Activated CD4-positive, alpha-beta T cell treated with anti-CD3 and anti-CD28 coated beads, Interleukin-2, amount 10 ng/mL, durations not matched to agents 7 days and 5 days (primary cell): ENCODE measurements at regions not wholly inside any gene's neighbourhood (a gene's known extent, or its start where the extent isn't known, plus 50 kb on each side); places are given as distances from the start of the nearest gene placed in this dataset.

ENCODE experiments used
- CTCF ChIA-PET: fragments of 350-600 bp; sonication (Branson Sonifier 250); formaldehyde crosslinking; loops from one replicate; lab custom pipeline; 2021; ENCODE audit warnings: antibody characterized with exemption; lab: Charles Lee
- POLR2A ChIA-PET: fragments of 350-600 bp; sonication (Branson Sonifier 250); formaldehyde crosslinking; loops from one replicate; lab custom pipeline; 2021; ENCODE audit warnings: antibody characterized with exemption; lab: Charles Lee
- DNase-seq: peaks from one replicate; pipeline ENCODE4 v3.0.0-alpha.2; 2020
- H3K27ac Mint-ChIP-seq: one replicate; pipeline ENCODE4 v1.8.0; 2021; ENCODE audit warnings: mild to moderate bottlenecking, moderate library complexity, mixed read lengths
- H3K27me3 Mint-ChIP-seq: one replicate; pipeline ENCODE4 v1.8.0; 2021; ENCODE audit warnings: mixed read lengths
- H3K36me3 Mint-ChIP-seq: one replicate; pipeline ENCODE4 v1.8.0; 2021; ENCODE audit warnings: low read depth, mixed read lengths
- H3K4me1 Mint-ChIP-seq: one replicate; pipeline ENCODE4 v1.8.0; 2021; ENCODE audit warnings: mixed read lengths
- H3K4me3 Mint-ChIP-seq: one replicate; pipeline ENCODE4 v1.8.0; 2021; ENCODE audit warnings: mild to moderate bottlenecking, moderate library complexity, mixed read lengths
- H3K9me3 Mint-ChIP-seq: one replicate; pipeline ENCODE4 v1.8.0; 2021; ENCODE audit warnings: mixed read lengths

DNA sequence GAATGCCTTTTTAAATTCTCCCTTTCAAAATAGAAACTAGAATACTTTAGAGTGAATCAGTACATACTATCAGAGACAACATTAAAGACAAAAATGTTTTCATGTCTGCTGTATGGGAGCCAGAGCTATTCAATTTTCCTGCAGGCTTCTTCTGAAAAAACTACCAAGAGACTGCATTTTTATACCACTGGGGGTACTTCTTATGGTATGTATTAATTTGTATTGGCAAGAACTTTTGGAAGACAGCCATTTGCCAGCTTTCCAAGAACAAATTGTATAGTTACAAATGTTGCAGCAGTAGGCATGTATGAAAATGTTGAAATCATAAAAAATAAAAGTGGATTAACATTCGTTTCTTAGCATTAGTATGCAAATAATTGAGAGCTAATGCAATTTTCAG is 1010.0 kb upstream of the CADM2 start:
- peaks cover 7% of the 10 kb centered on the region for H3K9me3 Mint-ChIP-seq

DNA sequence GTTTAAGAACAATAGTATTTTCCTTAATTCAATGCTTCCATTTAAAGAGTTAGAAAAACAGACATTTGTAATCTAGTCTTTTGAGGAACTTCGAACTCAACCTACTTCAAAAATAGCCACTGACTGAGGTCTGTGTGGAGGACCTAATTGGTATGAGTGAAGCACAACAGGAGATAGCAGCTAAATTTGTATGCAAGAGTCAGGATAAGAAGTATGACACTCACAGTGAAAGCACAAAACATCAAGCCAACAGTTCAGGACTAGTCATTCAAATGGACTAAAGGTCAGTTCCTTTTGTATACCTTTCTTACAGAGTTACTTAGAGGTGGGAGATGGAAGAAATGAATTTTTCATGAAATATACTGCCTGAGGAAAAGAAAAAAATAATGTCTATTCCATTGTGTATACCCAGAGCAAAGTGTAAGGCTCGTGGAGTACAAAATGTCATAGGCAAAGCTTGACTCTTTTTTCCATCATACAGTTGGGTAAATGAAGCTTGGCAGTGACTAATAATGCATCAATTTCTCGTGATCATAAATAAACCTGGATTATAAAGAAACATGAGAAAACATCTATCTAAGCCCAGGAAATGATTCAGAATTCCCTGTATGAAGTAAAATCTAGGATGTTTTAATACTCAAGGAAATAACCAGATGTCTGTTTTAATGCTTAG is 1005.2 kb upstream of the CADM2 start:
- peaks cover 5% of the 10 kb centered on the region for H3K9me3 Mint-ChIP-seq
- ChIA-PET POLR2A (no interaction called here), CTCF (no interaction called here)
- no peak for DNase-seq
- H3K4me3 Mint-ChIP-seq = no peak overlapping the region
- H3K4me1 Mint-ChIP-seq = no peaks in the 10 kb centered on the region
- no peak overlapping the region for H3K27ac Mint-ChIP-seq
- H3K27me3 Mint-ChIP-seq = no peaks in the 10 kb centered on the region
- H3K36me3 Mint-ChIP-seq = no peaks in the 10 kb centered on the region

More for the DNA sequence above, 1010.0 kb upstream of the CADM2 start:
- Mint-ChIP-seq H3K4me1 (no peaks in the 10 kb centered on the region), H3K4me3 (no peak overlapping the region), H3K27me3 (no peaks in the 10 kb centered on the region), H3K36me3 (no peaks in the 10 kb centered on the region), H3K27ac (no peak overlapping the region)
- ChIA-PET POLR2A (no interaction called here), CTCF (no interaction called here)
- DNase-seq = no peak

DNA sequence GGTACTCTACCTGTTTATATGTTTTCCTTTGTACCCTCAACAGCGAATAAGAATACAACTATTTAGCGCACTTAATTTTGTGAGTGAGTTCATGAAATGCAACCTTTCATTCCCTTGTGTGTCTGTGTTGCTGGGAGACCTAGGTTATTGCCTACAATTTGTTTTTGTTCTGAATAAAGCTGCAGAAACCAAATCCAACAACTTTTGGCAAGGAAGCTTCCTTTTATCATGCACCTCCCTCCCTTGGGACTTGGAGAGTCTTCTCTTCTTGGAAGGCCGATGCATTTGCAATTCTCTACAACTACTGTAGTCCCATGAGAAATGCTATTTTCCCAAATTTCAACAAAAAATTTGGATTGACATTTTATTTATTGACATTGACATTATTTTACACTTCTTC is 1002.4 kb upstream of the CADM2 start:
- Mint-ChIP-seq H3K9me3 (peaks cover 5% of the 10 kb centered on the region), H3K4me3 (no peak overlapping the region), H3K27ac (no peak overlapping the region), H3K27me3 (no peaks in the 10 kb centered on the region), H3K36me3 (no peaks in the 10 kb centered on the region), H3K4me1 (no peaks in the 10 kb centered on the region)
- no peak for DNase-seq
- CTCF ChIA-PET = no interaction called here
- POLR2A ChIA-PET = no interaction called here

DNA sequence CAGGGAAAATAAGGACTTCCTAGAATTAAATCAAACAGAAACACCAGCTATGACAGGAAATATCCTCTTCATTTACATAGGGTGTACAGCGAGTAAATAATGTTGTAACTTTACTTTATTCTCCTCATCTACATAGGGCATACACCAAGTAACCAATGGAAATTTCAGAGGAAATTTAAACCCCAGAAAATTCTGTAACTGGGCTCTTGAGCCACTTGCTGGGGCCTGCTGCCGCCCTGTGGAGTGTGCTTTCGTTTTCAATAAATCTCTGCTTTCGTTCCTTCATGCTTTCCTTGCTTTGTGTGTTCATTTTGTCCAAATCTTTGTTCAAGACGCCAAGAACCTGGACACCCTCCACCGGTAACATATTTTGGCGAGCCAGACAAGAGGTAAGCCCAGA is 990.4 kb upstream of the CADM2 start:
- no peak for DNase-seq
- no peak overlapping the region for H3K27ac Mint-ChIP-seq
- H3K36me3 Mint-ChIP-seq = no peaks in the 10 kb centered on the region
- H3K9me3 Mint-ChIP-seq = peaks cover 16% of the 10 kb centered on the region
- H3K4me3 Mint-ChIP-seq = no peak overlapping the region
- H3K4me1 Mint-ChIP-seq = no peaks in the 10 kb centered on the region
- CTCF ChIA-PET = no interaction called here
- no peaks in the 10 kb centered on the region for H3K27me3 Mint-ChIP-seq
- POLR2A ChIA-PET = no interaction called here

DNA sequence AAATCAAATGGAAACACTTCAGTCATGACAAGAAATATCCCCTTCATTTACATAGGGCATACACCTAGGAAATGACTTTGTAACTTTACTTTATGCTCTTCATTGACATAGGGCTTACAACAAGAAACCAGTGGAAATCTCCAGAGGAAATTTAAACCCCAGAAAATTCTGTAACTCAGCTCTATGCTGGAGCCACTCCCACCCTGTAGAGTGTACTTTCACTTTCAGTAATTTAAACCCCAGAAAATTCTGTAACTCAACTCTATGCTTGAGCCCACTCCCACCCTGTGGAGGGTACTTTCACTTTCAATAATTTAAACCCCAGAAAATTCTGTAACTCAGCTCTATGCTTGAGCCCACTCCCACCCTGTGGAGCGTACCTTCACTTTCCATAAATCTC is 987.1 kb upstream of the CADM2 start:
- H3K9me3 Mint-ChIP-seq = peaks cover 15% of the 10 kb centered on the region
- ChIA-PET CTCF (no interaction called here), POLR2A (no interaction called here)
- no peaks in the 10 kb centered on the region for H3K4me1 Mint-ChIP-seq
- no peaks in the 10 kb centered on the region for H3K36me3 Mint-ChIP-seq
- H3K27ac Mint-ChIP-seq = no peak overlapping the region
- DNase-seq = no peak
- no peaks in the 10 kb centered on the region for H3K27me3 Mint-ChIP-seq
- no peak overlapping the region for H3K4me3 Mint-ChIP-seq

DNA sequence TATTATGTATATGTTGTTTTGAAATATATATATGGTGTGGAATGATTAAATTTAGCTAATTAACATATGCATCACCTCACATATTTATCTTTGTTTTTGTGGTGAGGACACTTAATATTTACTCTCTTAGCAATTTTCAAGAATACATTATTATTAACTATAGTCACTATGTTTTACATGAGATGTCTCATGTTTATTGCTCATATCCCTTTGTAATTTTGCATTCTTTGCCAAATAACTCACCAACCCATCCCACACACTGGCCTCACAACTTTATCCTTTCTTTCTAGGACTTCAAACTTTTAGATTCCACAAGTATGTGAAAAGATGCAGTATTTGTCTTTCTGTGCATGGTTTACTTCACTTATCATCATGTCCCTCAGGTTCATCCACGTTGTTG is 950.2 kb upstream of the CADM2 start:
- Mint-ChIP-seq H3K9me3 (peaks cover 9% of the 10 kb centered on the region), H3K4me3 (no peak overlapping the region), H3K36me3 (no peaks in the 10 kb centered on the region), H3K27ac (no peak overlapping the region), H3K4me1 (no peaks in the 10 kb centered on the region), H3K27me3 (no peaks in the 10 kb centered on the region)
- CTCF ChIA-PET = no interaction called here
- POLR2A ChIA-PET = no interaction called here
- no peak for DNase-seq

DNA sequence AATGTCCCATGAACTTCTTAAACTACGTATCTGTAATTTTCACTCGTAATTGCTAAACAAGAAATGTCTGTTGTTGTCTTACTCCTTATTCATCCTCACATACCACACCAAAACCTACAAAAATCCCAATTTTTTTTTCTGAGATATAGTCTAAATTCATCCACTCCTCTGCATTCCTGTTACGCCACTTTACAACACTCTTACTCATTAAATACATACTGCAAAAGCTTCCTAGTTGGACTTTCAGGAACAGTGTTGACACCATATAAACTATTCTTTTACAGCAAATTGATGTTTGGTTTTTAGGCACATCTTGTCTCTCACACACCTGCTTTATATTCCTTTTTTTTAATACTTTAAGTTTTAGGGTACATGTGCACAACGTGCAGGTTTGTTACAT is 934.9 kb upstream of the CADM2 start:
- Mint-ChIP-seq H3K9me3 (peaks cover 2% of the 10 kb centered on the region), H3K36me3 (no peaks in the 10 kb centered on the region), H3K27ac (no peak overlapping the region), H3K4me3 (no peak overlapping the region), H3K4me1 (no peaks in the 10 kb centered on the region), H3K27me3 (no peaks in the 10 kb centered on the region)
- POLR2A ChIA-PET = no interaction called here
- CTCF ChIA-PET = no interaction called here
- no peak for DNase-seq

DNA sequence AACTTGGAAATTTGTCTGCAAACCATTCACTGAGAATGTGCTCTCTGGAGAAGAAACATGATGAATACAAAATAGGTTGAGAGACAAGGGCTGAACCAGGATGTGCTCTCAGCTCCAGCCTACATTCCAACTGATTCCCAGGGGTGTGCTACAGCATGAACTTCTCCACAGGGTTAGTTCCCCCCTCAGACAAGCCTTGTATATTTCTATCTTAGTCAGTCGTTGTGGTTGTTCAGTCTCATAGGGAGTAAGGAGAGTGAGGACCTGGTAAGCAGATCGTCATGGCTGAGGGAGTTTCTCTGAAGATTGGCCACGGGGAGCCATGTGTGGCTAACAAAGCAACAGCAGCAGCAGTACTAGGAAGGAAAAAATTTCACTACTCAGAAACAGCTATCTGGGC is 919.7 kb upstream of the CADM2 start:
- ChIA-PET CTCF (interaction anchor here (1.4 kb wide), 1 partner anchor 13 kb away, joined by 3 read pairs; no protein-coding TSS in a partner anchor), POLR2A (no interaction called here)
- no peak for DNase-seq
- H3K27ac Mint-ChIP-seq = no peak overlapping the region
- peaks cover 11% of the 10 kb centered on the region for H3K9me3 Mint-ChIP-seq
- no peaks in the 10 kb centered on the region for H3K36me3 Mint-ChIP-seq
- H3K27me3 Mint-ChIP-seq = no peaks in the 10 kb centered on the region
- H3K4me1 Mint-ChIP-seq = no peaks in the 10 kb centered on the region
- no peak overlapping the region for H3K4me3 Mint-ChIP-seq

DNA sequence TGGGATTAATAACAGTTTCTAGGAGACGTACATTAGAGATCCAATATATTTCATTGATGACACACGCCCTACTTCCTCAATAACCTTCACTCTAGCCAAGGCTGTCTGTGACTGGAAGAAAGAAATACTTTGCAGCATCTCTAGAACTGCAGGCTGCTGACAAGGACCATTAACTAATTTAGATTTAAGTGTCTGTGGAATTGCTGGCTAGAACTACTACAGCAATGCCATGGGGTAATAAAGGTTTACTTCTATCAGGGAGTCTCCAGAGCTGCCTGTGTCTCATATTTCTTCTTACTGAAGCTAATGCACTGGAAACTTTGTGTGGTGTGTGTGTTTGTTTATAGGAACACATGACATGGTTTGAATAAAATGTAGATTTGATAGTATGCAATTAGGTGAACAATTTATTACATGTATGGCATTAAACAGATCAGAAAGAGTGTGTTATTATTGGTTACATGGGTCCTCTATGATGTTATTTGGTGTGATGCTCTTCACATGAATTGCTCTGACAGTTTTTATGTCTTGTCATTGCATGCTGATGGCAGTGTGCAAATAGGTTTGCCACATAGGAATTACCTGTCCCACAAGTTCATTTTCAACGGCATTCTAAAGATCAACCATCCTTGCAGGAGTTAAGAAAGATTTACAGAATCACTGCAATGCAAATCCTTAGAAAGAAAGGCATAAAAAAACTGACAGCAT is 916.2 kb upstream of the CADM2 start:
- Mint-ChIP-seq H3K27me3 (no peaks in the 10 kb centered on the region), H3K27ac (no peak overlapping the region), H3K4me1 (no peaks in the 10 kb centered on the region), H3K9me3 (peaks cover 8% of the 10 kb centered on the region), H3K4me3 (no peak overlapping the region), H3K36me3 (no peaks in the 10 kb centered on the region)
- DNase-seq = no peak
- ChIA-PET CTCF (no interaction called here), POLR2A (no interaction called here)

DNA sequence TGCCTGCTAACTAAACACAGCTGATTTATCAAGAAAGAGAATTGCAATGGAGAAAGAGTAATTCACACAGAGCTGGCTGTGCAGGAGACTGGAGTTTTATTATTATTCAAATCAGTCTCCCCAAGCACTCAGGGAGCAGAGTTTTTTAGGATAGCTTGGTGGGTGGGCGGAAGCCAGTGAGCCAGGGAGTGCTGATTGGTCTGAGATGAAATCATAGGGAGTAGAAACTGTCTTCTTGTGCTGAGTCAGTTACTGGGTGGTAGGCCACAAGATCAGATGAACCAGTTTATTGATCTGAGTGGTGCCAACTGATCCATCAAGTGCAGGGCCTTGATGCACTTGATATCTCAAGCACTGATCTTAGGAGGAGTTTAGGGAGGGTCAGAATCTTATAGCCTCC is 891.9 kb upstream of the CADM2 start:
- peaks cover 5% of the 10 kb centered on the region for H3K9me3 Mint-ChIP-seq
- H3K4me3 Mint-ChIP-seq = no peak overlapping the region
- ChIA-PET POLR2A (no interaction called here), CTCF (no interaction called here)
- H3K36me3 Mint-ChIP-seq = no peaks in the 10 kb centered on the region
- H3K27ac Mint-ChIP-seq = no peak overlapping the region
- no peaks in the 10 kb centered on the region for H3K27me3 Mint-ChIP-seq
- H3K4me1 Mint-ChIP-seq = no peaks in the 10 kb centered on the region
- DNase-seq = no peak

DNA sequence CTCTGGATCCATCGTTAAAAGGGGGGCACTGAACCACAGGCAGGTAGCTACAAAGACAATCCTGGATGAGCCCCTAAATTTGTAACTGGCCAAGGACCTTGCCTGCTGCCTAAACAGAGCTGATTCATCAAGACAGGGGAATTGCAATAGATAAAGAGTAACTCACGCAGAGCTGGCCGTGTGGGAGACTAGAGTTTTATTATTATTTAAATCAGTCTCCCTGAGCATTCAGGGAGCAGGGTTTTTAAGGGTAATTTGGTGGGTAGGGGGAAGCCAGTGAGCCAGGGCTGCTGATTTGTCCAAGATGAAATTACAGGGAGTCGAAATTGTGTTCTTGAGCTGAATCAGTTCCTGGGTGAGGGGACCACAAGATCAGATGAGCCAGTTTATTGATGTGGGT is 885.1 kb upstream of the CADM2 start:
- no peaks in the 10 kb centered on the region for H3K36me3 Mint-ChIP-seq
- POLR2A ChIA-PET = no interaction called here
- H3K27ac Mint-ChIP-seq = no peak overlapping the region
- no peak for DNase-seq
- CTCF ChIA-PET = no interaction called here
- no peaks in the 10 kb centered on the region for H3K27me3 Mint-ChIP-seq
- H3K4me1 Mint-ChIP-seq = no peaks in the 10 kb centered on the region
- H3K9me3 Mint-ChIP-seq = peaks cover 9% of the 10 kb centered on the region
- H3K4me3 Mint-ChIP-seq = no peak overlapping the region

DNA sequence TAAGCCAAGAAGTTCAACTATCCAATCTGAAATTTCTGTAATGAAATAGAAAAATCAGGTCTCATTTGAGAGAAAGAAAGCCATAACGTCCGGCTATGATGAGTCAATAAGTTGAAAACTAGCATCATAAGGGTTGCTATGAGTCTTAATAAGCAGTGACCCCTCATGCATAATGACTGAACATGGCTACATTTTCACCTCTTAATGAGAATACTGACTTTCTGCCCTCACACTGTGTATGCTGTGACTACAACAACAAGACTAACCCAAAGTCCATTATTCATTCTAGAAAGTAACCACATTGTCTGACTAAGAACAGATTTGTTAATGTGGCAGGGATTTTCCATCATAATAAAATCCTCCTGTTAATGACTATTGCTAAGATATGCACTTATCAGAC is 884.0 kb upstream of the CADM2 start:
- POLR2A ChIA-PET = no interaction called here
- no peak overlapping the region for H3K4me3 Mint-ChIP-seq
- H3K4me1 Mint-ChIP-seq = no peaks in the 10 kb centered on the region
- H3K9me3 Mint-ChIP-seq = peaks cover 7% of the 10 kb centered on the region
- DNase-seq = no peak
- no peaks in the 10 kb centered on the region for H3K27me3 Mint-ChIP-seq
- H3K36me3 Mint-ChIP-seq = no peaks in the 10 kb centered on the region
- CTCF ChIA-PET = no interaction called here
- no peak overlapping the region for H3K27ac Mint-ChIP-seq

DNA sequence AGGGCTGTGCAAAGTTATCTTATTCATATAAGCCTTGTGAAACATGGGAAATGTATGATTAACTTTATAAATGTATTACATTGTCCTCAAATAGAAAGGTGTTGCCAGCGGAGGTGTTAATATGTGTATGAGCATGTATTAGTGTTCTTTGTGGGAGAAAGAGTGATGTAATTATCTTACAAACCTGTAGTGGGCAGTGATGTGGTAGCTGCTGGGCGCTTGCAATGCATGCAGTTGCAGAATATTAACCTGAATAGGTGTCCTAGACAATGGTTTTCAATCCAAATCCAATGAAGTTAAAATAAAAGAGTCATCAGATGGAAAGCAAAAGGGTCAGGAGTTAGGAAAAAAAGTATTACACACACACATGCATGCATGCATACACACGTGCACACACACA is 881.3 kb upstream of the CADM2 start:
- ChIA-PET CTCF (no interaction called here), POLR2A (no interaction called here)
- no peak overlapping the region for H3K4me3 Mint-ChIP-seq
- no peaks in the 10 kb centered on the region for H3K27me3 Mint-ChIP-seq
- DNase-seq = no peak
- H3K27ac Mint-ChIP-seq = no peak overlapping the region
- H3K4me1 Mint-ChIP-seq = no peaks in the 10 kb centered on the region
- H3K36me3 Mint-ChIP-seq = no peaks in the 10 kb centered on the region
- peaks cover 4% of the 10 kb centered on the region for H3K9me3 Mint-ChIP-seq

DNA sequence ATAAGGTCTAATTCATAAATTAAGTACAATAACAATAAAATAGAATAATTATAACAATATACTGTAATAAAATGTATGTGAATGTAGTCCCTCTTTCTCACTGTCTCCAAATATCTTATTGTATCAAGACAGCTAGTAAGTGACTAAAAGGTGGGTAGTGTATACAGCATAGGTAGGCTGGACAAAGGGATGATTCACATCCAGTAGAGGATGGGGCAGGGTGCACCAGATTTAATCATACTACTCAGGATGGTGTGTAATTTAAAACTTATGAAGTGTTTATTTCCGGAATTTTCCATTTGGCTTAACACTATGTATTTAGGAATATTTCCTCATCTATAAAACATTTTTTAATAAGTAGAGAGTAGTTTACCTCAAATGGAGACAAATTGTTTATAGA is 876.1 kb upstream of the CADM2 start:
- ChIA-PET CTCF (no interaction called here), POLR2A (no interaction called here)
- Mint-ChIP-seq H3K4me3 (no peak overlapping the region), H3K9me3 (peaks cover 7% of the 10 kb centered on the region), H3K27ac (no peak overlapping the region), H3K36me3 (no peaks in the 10 kb centered on the region), H3K27me3 (no peaks in the 10 kb centered on the region), H3K4me1 (no peaks in the 10 kb centered on the region)
- DNase-seq = no peak
